ENCODE measurements at regions not wholly inside any gene's neighbourhood (a gene's known extent, or its start where the extent isn't known, plus 50 kb on each side); places are given as distances from the start of the nearest gene placed in this dataset.
A peak's percentile ranks its signal among the peaks of the same experiment; 100 is the strongest.
"Not testable (repeated sequence)": the region's sequence is repeated elsewhere in the genome, so short reads cannot be mapped to it uniquely, and the experiment has no call there.

GRCh38 chr16:82293671-82294070 lies 123.6 kb upstream of the MPHOSPH6 start:
- DNase-seq: no peak

GRCh38 chr16:82287937-82288336 lies 117.9 kb upstream of the MPHOSPH6 start:
- DNase-seq: no peak

DNA sequence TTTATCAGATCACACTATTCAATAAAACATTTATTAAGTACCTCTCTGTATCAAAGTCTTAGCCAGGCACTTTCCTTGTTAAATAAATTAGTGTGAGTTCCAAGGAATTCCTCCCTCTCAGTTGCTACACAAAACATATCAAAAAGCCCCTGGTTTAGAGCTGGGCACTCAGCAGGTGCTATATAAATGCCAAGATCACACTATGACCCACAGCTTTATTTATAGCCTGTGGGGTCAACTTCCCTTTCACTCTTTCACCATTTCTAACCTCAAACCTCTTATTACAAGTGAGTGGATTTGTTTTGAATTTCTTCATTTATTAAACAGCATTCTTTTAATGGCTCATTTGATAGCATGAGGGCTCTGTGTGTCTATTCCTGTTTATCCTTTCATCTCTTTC lies 112.6 kb upstream of the MPHOSPH6 start:
- DNase-seq: no peak

GRCh38 chr16:82281544-82281943 lies 111.5 kb upstream of the MPHOSPH6 start:
- no peak for DNase-seq

- no peak for DNase-seq
These were observed 110.8 kb upstream of the MPHOSPH6 start for GRCh38 chr16:82280867-82281266.

GRCh38 chr16:82275349-82275748 lies 105.3 kb upstream of the MPHOSPH6 start:
- not testable (repeated sequence) for DNase-seq

DNA sequence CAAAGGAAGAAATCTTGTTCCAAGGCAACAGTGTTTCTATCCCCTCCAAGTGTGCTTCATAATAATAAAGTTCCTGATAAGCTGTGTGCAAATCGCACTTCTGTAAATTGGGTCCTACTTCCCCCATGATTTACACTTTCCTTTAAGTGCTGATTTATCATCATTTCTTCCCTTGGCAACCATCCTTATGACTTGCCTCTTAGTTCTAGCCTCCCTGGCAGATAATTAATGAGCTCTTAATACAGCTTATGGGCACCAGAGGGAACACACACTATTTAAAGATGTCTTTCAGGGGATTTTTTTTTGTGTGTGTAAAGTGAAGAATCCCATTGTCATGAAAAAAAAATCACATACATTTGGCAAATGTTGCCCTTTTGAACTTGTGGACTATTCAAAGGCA lies 101.6 kb upstream of the MPHOSPH6 start:
- DNase-seq: no peak

- not testable (repeated sequence) for DNase-seq
These were observed 97.7 kb upstream of the MPHOSPH6 start for GRCh38 chr16:82267675-82268074.

DNA sequence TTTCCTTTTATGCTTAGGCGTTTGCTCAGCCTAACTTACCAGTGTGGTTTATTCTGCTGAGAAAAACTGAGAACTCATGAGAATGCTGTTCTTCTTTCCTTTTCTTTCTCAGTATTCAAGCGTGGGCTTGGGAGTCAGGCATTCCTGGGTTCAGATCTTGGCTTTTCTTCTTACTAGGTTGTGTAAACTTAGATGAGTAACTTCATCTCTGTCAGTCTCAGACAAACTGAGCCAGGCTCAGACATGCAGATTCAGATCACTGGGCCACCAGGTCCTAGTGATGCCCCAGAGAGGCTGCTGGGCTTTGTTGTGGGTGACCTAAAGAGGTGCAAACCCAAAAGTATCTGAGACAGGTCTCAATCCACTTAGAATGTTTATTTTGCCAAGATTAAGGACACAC lies 95.8 kb upstream of the MPHOSPH6 start:
- no peak for DNase-seq

- no peak for DNase-seq
These were observed 94.7 kb upstream of the MPHOSPH6 start for GRCh38 chr16:82264756-82265155.

GRCh38 chr16:82263521-82264143 lies 93.6 kb upstream of the MPHOSPH6 start:
- peak in 1 of 2 experiments; percentile 39 for DNase-seq

DNA sequence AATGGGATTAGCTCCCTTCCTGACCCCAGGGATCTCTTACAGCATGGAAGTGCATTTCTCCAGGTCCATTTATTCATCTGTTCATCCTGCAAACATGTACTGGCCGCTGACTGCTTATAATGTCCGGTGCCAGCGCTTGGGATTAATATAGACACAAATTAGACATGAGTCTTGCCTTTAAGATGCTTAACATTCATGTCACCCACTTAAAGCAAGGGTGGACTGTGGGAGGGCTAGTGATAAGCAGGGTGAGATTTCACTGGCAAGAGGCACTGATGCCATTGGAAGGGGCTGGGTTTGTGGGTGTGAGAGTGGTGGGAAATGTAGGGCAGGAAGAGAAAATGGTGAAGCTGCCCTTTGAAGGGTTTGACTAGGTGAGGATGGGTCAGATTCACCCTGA lies 92.2 kb upstream of the MPHOSPH6 start:
- DNase-seq: no peak

- no peak for DNase-seq
These were observed 90.3 kb upstream of the MPHOSPH6 start for GRCh38 chr16:82260212-82260795.

DNA sequence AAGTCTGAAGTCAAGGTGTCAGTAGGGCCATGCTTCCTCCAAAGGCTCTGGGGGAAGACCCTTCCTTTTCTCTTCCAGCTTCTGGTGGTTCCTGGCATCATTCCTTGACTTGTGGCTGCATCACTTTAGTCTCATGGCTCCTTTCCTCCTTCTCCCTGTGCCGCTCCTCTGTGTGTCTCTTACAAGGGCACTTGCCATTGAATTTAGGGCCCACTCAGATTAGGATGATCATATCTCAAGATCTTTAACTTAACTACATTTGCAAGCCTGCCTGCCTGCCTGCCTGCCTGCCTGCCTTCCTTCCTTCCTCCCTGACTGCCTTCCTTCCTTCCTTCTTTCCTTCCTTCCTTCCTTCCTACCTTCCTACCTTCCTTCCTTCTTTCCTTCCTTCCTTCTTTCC lies 89.7 kb upstream of the MPHOSPH6 start:
- DNase-seq: no peak

- no peak for DNase-seq
These were observed 88.0 kb upstream of the MPHOSPH6 start for GRCh38 chr16:82257990-82258389.

- no peak for DNase-seq
These were observed 82.6 kb upstream of the MPHOSPH6 start for GRCh38 chr16:82252582-82252981.

DNA sequence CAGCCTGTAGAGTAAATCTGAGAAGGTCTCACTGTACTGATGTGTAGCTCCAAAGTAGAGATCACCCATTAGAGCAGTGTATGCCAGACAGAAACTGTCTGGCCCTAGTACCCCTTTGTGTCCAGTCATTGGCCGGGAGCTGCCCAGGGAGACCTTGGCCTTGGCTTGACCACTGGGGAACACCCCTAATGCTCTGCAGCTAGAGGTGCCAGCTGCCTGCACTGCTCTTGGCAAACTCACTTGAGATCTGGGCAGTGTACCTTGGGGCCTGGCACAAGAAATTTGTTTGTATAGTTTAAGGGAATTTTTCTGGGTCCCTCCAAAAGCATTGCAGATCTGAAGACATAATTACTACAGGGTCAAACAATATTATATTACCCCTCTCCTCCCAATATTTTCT lies 78.7 kb upstream of the MPHOSPH6 start:
- DNase-seq: no peak

DNA sequence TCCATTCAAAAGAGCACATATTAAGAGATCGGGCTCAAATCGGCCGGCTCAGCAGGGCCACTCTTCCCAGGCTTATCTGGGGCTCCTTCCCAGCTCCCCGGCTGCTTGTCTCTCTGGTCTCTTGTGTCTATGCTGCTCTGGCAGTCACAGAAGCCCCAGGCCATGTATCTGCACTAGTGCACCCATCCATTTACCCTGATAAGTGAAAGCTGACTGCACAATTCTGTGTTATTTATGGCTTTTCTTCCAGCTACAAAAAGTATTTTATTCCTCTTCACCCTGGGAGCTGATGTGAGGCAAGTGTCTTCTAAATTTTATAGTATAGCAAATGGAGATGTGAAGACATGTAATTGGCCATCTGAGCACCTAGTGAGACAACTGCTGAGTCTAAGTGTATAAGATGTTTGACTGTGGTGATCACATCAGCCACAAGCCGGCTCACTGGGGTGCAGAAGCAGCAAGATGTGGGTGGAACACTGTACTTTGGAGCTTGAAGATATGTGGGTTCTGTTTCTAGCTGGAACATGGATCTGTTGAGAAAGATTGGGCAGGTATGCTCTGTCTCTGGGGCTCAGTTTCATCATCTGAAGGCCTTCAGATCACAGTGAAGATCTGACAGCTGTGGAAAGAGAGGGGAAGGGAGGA lies 78.1 kb upstream of the MPHOSPH6 start:
- DNase-seq: no peak

- DNase-seq: no peak
These were observed 72.2 kb upstream of the MPHOSPH6 start for GRCh38 chr16:82242201-82242600.

DNA sequence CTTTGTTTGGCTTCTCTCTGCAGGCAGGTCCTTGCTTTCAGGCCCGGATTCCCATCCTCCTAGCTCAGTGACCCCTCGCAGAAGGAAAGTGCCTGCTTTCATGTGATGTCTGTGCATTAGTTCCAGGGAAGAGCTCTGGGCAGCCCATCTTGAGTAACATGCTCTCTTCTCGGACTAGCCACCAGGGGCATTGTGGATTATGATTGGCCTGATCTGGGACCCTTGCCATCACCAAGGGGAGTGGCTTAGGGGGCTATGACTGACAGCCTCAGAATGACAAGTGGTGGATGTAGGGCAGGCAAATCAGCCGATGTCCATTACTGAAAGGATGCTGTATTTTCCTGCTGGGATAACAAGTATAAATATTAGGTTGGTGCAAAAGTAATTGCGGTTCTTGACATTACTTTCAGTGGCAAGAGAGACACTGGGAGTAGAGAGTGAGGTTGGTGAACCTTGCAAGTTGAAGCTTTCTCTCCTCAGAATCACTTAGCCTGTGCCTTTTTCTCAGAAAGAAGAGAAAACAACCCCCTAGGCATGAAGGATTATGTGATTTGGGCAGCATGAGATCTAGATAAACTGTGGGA lies 71.5 kb upstream of the MPHOSPH6 start:
- DNase-seq: no peak

DNA sequence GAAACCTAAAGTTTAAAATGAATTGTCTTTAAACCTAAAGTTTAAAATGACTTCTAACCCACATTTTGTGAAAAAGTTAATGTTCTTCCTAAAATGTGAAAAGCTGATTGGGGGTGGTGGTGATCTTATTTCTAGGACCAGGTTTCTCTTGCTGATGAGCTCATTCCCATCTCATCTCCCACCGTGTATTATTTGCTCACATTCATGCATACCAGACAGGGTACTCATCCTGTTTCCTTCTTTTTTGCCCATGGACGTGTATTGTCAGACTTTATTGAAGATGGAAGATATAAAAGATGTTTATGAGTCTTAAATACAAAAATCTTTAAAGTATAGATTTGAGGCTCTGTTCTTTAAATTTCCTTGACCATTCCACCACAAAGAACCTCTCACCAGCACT lies 70.1 kb upstream of the MPHOSPH6 start:
- DNase-seq: no peak

GRCh38 chr16:82236875-82237274 lies 66.9 kb upstream of the MPHOSPH6 start:
- DNase-seq: no peak

GRCh38 chr16:82236415-82236814 lies 66.4 kb upstream of the MPHOSPH6 start:
- DNase-seq: no peak

GRCh38 chr16:82232806-82233205 lies 62.8 kb upstream of the MPHOSPH6 start:
- no peak for DNase-seq
